D721Med (cell line): ENCODE measurements at regions not wholly inside any gene's neighbourhood (a gene's known extent, or its start where the extent isn't known, plus 50 kb on each side); places are given as distances from the start of the nearest gene placed in this dataset.
"Not testable (repeated sequence)": the region's sequence is repeated elsewhere in the genome, so short reads cannot be mapped to it uniquely, and the experiment has no call there.

Experiments used
- DNase-seq: peaks from one replicate; pipeline ENCODE4 v3.0.0; 2011; ENCODE audit warnings: low spot score; ENCODE audit not compliant: insufficient read length
- FAIRE-seq: peaks from 2 replicates; lab custom pipeline; 2011; peaks lifted over from hg19 to GRCh38; lab: Jason Lieb, UNC
- CTCF ChIP-seq: IDR thresholded peaks from 2 replicates; pipeline ENCODE4 v1.5.1; 2012; ENCODE audit warnings: mild to moderate bottlenecking, control low read depth; ENCODE audit not compliant: insufficient read depth; ENCODE audit errors: missing control alignments

GRCh38 chr17:71639865-71640264 lies 481.0 kb upstream of the SOX9 start:
- TF ChIP-seq CTCF, result no peak
- FAIRE-seq, result no peak
- no peak for DNase-seq

GRCh38 chr17:71646890-71647289 lies 473.9 kb upstream of the SOX9 start:
- not testable (repeated sequence) for FAIRE-seq, DNase-seq

GRCh38 chr17:71648342-71648741 lies 472.5 kb upstream of the SOX9 start:
- not testable (repeated sequence) for FAIRE-seq, DNase-seq

GRCh38 chr17:71649941-71650350 lies 470.9 kb upstream of the SOX9 start:
- FAIRE-seq (no peak), DNase-seq (no peak)
- no peak for TF ChIP-seq CTCF

GRCh38 chr17:71655542-71655941 lies 465.3 kb upstream of the SOX9 start:
- FAIRE-seq, result no peak
- DNase-seq, result no peak
- TF ChIP-seq CTCF, result no peak

GRCh38 chr17:71656964-71657858 lies 463.6 kb upstream of the SOX9 start:
- FAIRE-seq (no peak), DNase-seq (no peak)
- TF ChIP-seq CTCF, result no peak

- FAIRE-seq (no peak), DNase-seq (no peak)
- no peak for TF ChIP-seq CTCF
Measured at GRCh38 chr17:71658996-71659395, 461.8 kb upstream of the SOX9 start.

- no peak for TF ChIP-seq CTCF
- DNase-seq, result no peak
- no peak for FAIRE-seq
Measured at GRCh38 chr17:71664861-71665260, 456.0 kb upstream of the SOX9 start.
